ENCODE measurements at regions not wholly inside any gene's neighbourhood (a gene's known extent, or its start where the extent isn't known, plus 50 kb on each side); places are given as distances from the start of the nearest gene placed in this dataset.
"Not testable (repeated sequence)": the region's sequence is repeated elsewhere in the genome, so short reads cannot be mapped to it uniquely, and the experiment has no call there.

- Histone ChIP-seq H3K4me1 (ENCODE audit: control insufficient read depth in 2 of 2, insufficient read depth in 2 of 2, low read length in 1 of 2) (no peaks in the 10 kb centered on the region), H3K27me3 (ENCODE audit: control insufficient read depth in 1 of 2, insufficient read depth in 2 of 2, low read length in 2 of 2) (no peaks in the 10 kb centered on the region), H3K4me3 (ENCODE audit: low read depth in 1 of 2, low read length in 2 of 2) (no peak overlapping the region), H3K9me3 (ENCODE audit: control insufficient read depth in 2 of 2, insufficient read depth in 1 of 2, low read depth in 1 of 2, low read length in 1 of 2) (peaks cover 0 to 4% of the 10 kb centered on the region in 2 donors), H3K36me3 (ENCODE audit: control insufficient read depth in 2 of 2, insufficient read depth in 2 of 2, low read length in 1 of 2) (no peaks in the 10 kb centered on the region), H3K27ac (ENCODE audit: low read depth in 2 of 2, low read length in 1 of 2) (no peak overlapping the region)
- WGBS, 2 donors, result 75 to 86% methylated on average over 2 of the region's 2 CpGs
Observed at GRCh38 chr3:3665546-3665945, 133.7 kb upstream of the LRRN1 start.

- WGBS, 2 donors, result 73 to 74% methylated on average over 5 of the region's 5 CpGs
- Histone ChIP-seq H3K36me3 (ENCODE audit: control insufficient read depth in 2 of 2, insufficient read depth in 2 of 2, low read length in 1 of 2) (no peaks in the 10 kb centered on the region), H3K4me3 (ENCODE audit: low read depth in 1 of 2, low read length in 2 of 2) (no peak overlapping the region), H3K4me1 (ENCODE audit: control insufficient read depth in 2 of 2, insufficient read depth in 2 of 2, low read length in 1 of 2) (no peaks in the 10 kb centered on the region), H3K27ac (ENCODE audit: low read depth in 2 of 2, low read length in 1 of 2) (no peak overlapping the region), H3K9me3 (ENCODE audit: control insufficient read depth in 2 of 2, insufficient read depth in 1 of 2, low read depth in 1 of 2, low read length in 1 of 2) (peaks cover 0 to 4% of the 10 kb centered on the region in 2 donors), H3K27me3 (ENCODE audit: control insufficient read depth in 1 of 2, insufficient read depth in 2 of 2, low read length in 2 of 2) (no peaks in the 10 kb centered on the region)
Observed at GRCh38 chr3:3664935-3665334, 134.3 kb upstream of the LRRN1 start.

DNA sequence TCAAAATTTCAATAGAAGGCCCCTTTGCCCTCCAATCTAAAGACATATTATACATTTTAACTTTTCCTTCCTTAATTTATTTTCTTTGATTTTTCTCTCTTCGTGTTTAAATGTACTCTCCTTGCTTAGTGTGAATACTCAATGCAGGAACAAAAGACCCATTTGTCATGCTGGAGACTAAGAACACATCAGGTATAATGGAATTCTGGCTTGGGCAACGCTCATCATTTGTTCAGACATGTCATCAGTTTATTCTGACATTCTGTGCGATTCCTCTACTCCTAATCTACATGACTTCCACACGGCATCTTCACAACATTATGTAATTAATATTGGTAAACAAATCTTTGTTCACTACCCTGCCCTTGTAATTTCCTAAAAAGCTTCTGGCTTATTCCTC is 136.6 kb upstream of the LRRN1 start:
- H3K9me3 ChIP-seq (ENCODE audit: control insufficient read depth in 2 of 2, insufficient read depth in 1 of 2, low read depth in 1 of 2, low read length in 1 of 2), result peaks cover 0 to 4% of the 10 kb centered on the region in 2 donors
- H3K27me3 ChIP-seq (ENCODE audit: control insufficient read depth in 1 of 2, insufficient read depth in 2 of 2, low read length in 2 of 2), result no peaks in the 10 kb centered on the region
- WGBS, 2 donors, result 46 to 49% methylated on average over 4 of the region's 4 CpGs
- no peak overlapping the region for H3K27ac ChIP-seq (ENCODE audit: low read depth in 2 of 2, low read length in 1 of 2)
- no peak overlapping the region for H3K4me3 ChIP-seq (ENCODE audit: low read depth in 1 of 2, low read length in 2 of 2)
- H3K36me3 ChIP-seq (ENCODE audit: control insufficient read depth in 2 of 2, insufficient read depth in 2 of 2, low read length in 1 of 2), result no peaks in the 10 kb centered on the region
- H3K4me1 ChIP-seq (ENCODE audit: control insufficient read depth in 2 of 2, insufficient read depth in 2 of 2, low read length in 1 of 2), result no peaks in the 10 kb centered on the region

GRCh38 chr3:3654916-3655315 is 144.3 kb upstream of the LRRN1 start:
- Histone ChIP-seq H3K27me3 (ENCODE audit: control insufficient read depth in 1 of 2, insufficient read depth in 2 of 2, low read length in 2 of 2) (no peaks in the 10 kb centered on the region), H3K4me3 (ENCODE audit: low read depth in 1 of 2, low read length in 2 of 2) (no peak overlapping the region), H3K27ac (ENCODE audit: low read depth in 2 of 2, low read length in 1 of 2) (no peak overlapping the region), H3K4me1 (ENCODE audit: control insufficient read depth in 2 of 2, insufficient read depth in 2 of 2, low read length in 1 of 2) (no peaks in the 10 kb centered on the region), H3K9me3 (ENCODE audit: control insufficient read depth in 2 of 2, insufficient read depth in 1 of 2, low read depth in 1 of 2, low read length in 1 of 2) (no peaks in the 10 kb centered on the region), H3K36me3 (ENCODE audit: control insufficient read depth in 2 of 2, insufficient read depth in 2 of 2, low read length in 1 of 2) (no peaks in the 10 kb centered on the region)
- WGBS, 2 donors, result 84 to 90% methylated on average over 2 of the region's 2 CpGs

DNA sequence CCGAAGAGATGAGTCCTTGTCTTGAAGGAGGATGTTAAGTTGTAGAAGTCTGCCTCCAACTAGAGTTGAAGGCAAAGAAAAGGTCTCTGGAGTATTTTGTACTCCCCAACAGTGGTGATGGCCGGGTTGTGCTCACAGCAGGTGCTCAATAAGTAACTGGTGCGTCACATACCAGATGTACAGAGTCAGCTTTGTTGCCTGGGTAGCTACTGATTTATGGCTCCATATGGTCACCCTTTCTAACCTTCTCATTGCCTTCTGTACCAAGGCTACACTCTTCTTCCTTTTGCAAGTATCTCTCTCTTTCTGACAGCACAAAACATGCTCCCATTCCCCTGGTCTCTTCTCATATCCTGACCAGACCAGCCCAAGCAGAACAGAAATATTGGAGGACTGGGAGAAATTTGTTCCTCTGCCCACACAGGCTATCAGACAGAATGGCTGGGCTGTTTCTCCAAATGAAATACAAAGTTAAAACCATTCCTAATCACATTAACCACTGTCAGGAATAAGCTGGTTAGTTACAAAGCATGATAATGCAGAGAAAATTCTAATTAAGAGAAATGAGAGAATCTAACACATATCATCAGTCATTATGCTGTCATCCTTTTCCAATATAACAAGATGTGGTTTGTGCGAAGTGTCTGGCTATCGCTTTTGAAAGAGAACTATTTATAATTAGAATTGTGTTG is 150.1 kb upstream of the LRRN1 start:
- Histone ChIP-seq H3K36me3 (ENCODE audit: control insufficient read depth in 2 of 2, insufficient read depth in 2 of 2, low read length in 1 of 2) (no peaks in the 10 kb centered on the region), H3K9me3 (ENCODE audit: control insufficient read depth in 2 of 2, insufficient read depth in 1 of 2, low read depth in 1 of 2, low read length in 1 of 2) (no peaks in the 10 kb centered on the region), H3K4me1 (ENCODE audit: control insufficient read depth in 2 of 2, insufficient read depth in 2 of 2, low read length in 1 of 2) (no peaks in the 10 kb centered on the region), H3K4me3 (ENCODE audit: low read depth in 1 of 2, low read length in 2 of 2) (no peak overlapping the region), H3K27ac (ENCODE audit: low read depth in 2 of 2, low read length in 1 of 2) (no peak overlapping the region), H3K27me3 (ENCODE audit: control insufficient read depth in 1 of 2, insufficient read depth in 2 of 2, low read length in 2 of 2) (no peaks in the 10 kb centered on the region)
- WGBS, 2 donors, result 91% methylated on average over 5 of the region's 5 CpGs

- no peak overlapping the region for H3K27ac ChIP-seq (ENCODE audit: low read depth in 2 of 2, low read length in 1 of 2)
- 54 to 73% methylated on average over 2 of the region's 2 CpGs for WGBS, 2 donors
- no peaks in the 10 kb centered on the region for H3K4me1 ChIP-seq (ENCODE audit: control insufficient read depth in 2 of 2, insufficient read depth in 2 of 2, low read length in 1 of 2)
- H3K4me3 ChIP-seq (ENCODE audit: low read depth in 1 of 2, low read length in 2 of 2), result no peak overlapping the region
- no peaks in the 10 kb centered on the region for H3K27me3 ChIP-seq (ENCODE audit: control insufficient read depth in 1 of 2, insufficient read depth in 2 of 2, low read length in 2 of 2)
- no peaks in the 10 kb centered on the region for H3K36me3 ChIP-seq (ENCODE audit: control insufficient read depth in 2 of 2, insufficient read depth in 2 of 2, low read length in 1 of 2)
- H3K9me3 ChIP-seq (ENCODE audit: control insufficient read depth in 2 of 2, insufficient read depth in 1 of 2, low read depth in 1 of 2, low read length in 1 of 2), result no peaks in the 10 kb centered on the region
Observed at GRCh38 chr3:3646934-3647333, 152.3 kb upstream of the LRRN1 start.

DNA sequence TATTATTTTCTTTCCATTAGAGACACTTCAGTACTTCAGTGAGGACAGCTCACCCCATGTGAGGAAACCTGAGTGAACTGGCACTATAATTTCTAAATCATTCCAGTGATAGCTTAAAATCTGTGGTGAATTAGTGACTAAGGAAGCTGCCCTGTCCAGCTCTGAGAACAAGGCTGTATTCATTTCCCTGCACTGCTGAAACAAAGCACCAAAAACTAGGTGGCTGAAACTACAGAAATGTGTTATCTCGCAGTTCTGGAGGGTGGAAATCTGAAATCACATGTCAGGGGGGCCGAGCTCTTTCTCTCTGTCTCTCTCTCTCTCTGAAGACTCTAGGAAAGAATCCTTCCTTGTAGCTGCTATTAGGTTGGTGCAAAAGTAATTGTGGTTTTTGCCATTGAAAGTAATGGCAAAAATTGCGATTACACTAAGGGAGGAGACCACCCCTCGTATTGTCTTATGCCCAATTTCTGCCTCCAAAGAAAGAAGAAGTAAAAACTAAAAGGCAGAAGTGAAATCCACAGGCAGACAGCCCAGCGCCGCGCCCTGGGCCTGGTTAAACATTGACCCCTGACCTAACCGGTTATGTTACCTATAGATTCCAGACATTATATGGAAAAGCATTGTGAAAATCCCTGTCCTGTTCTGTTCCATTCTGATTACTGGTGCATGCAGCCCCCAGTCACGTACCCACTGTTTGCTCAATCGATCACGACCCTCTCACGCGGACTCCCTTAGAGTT is 153.0 kb upstream of the LRRN1 start:
- H3K4me1 ChIP-seq (ENCODE audit: control insufficient read depth in 2 of 2, insufficient read depth in 2 of 2, low read length in 1 of 2); H3K27me3 ChIP-seq (ENCODE audit: control insufficient read depth in 1 of 2, insufficient read depth in 2 of 2, low read length in 2 of 2); H3K36me3 ChIP-seq (ENCODE audit: control insufficient read depth in 2 of 2, insufficient read depth in 2 of 2, low read length in 1 of 2); H3K27ac ChIP-seq (ENCODE audit: low read depth in 2 of 2, low read length in 1 of 2); H3K4me3 ChIP-seq (ENCODE audit: low read depth in 1 of 2, low read length in 2 of 2); H3K9me3 ChIP-seq (ENCODE audit: control insufficient read depth in 2 of 2, insufficient read depth in 1 of 2, low read depth in 1 of 2, low read length in 1 of 2): not testable (repeated sequence)
- WGBS, 2 donors, result 64 to 85% methylated on average over 13 of the region's 13 CpGs

- Histone ChIP-seq H3K27ac (ENCODE audit: low read depth in 2 of 2, low read length in 1 of 2) (no peak overlapping the region), H3K4me3 (ENCODE audit: low read depth in 1 of 2, low read length in 2 of 2) (no peak overlapping the region), H3K36me3 (ENCODE audit: control insufficient read depth in 2 of 2, insufficient read depth in 2 of 2, low read length in 1 of 2) (no peaks in the 10 kb centered on the region), H3K27me3 (ENCODE audit: control insufficient read depth in 1 of 2, insufficient read depth in 2 of 2, low read length in 2 of 2) (no peaks in the 10 kb centered on the region), H3K4me1 (ENCODE audit: control insufficient read depth in 2 of 2, insufficient read depth in 2 of 2, low read length in 1 of 2) (no peaks in the 10 kb centered on the region), H3K9me3 (ENCODE audit: control insufficient read depth in 2 of 2, insufficient read depth in 1 of 2, low read depth in 1 of 2, low read length in 1 of 2) (no peaks in the 10 kb centered on the region)
- WGBS, 2 donors, result 77 to 79% methylated on average over 5 of the region's 5 CpGs
Observed at GRCh38 chr3:3641877-3642455, 157.3 kb upstream of the LRRN1 start.

GRCh38 chr3:3639078-3639477 is 160.2 kb upstream of the LRRN1 start:
- no peak overlapping the region for H3K27ac ChIP-seq (ENCODE audit: low read depth in 2 of 2, low read length in 1 of 2)
- H3K4me3 ChIP-seq (ENCODE audit: low read depth in 1 of 2, low read length in 2 of 2), result no peak overlapping the region
- no peaks in the 10 kb centered on the region for H3K9me3 ChIP-seq (ENCODE audit: control insufficient read depth in 2 of 2, insufficient read depth in 1 of 2, low read depth in 1 of 2, low read length in 1 of 2)
- H3K27me3 ChIP-seq (ENCODE audit: control insufficient read depth in 1 of 2, insufficient read depth in 2 of 2, low read length in 2 of 2), result no peaks in the 10 kb centered on the region
- no peaks in the 10 kb centered on the region for H3K4me1 ChIP-seq (ENCODE audit: control insufficient read depth in 2 of 2, insufficient read depth in 2 of 2, low read length in 1 of 2)
- 90% methylated on average over 2 of the region's 2 CpGs for WGBS, 2 donors
- no peaks in the 10 kb centered on the region for H3K36me3 ChIP-seq (ENCODE audit: control insufficient read depth in 2 of 2, insufficient read depth in 2 of 2, low read length in 1 of 2)

Measured in esophagus (tissue), 2 donors.